Liver (tissue), 3 donors: ENCODE measurements at regions not wholly inside any gene's neighbourhood (a gene's known extent, or its start where the extent isn't known, plus 50 kb on each side); places are given as distances from the start of the nearest gene placed in this dataset.

Source experiments
- HNF4A ChIP-seq, 2 donors: conservative IDR thresholded peaks; 2 replicates each; pipeline ENCODE4 v1.6.1; 2016; ENCODE audit warnings: antibody characterized with exemption in 2 of 2, mild to moderate bottlenecking in 2 of 2
- JUND ChIP-seq, 2 donors: IDR thresholded peaks; 2 replicates each; pipeline ENCODE4 v1.6.1; 2016; ENCODE audit warnings: antibody characterized with exemption in 2 of 2
- RAD21 ChIP-seq, 2 donors: IDR thresholded peaks; 2 replicates each; pipeline ENCODE4 v1.6.1; 2016; ENCODE audit warnings: antibody characterized with exemption in 2 of 2, mild to moderate bottlenecking in 2 of 2
- RXRA ChIP-seq, 2 donors: IDR thresholded peaks; 2 replicates each; pipeline ENCODE4 v1.6.1; 2017 to 2018; ENCODE audit warnings: antibody characterized with exemption in 2 of 2, mild to moderate bottlenecking in 1 of 2
- TAF1 ChIP-seq: conservative IDR thresholded peaks from 2 replicates; pipeline ENCODE4 v1.6.1; 2016; ENCODE audit warnings: antibody characterized with exemption, mild to moderate bottlenecking
- TF ChIP-seq, protein P1 (sequence below): IDR thresholded peaks from 2 replicates; pipeline ENCODE4 v1.6.1; 2016; ENCODE audit warnings: antibody characterized with exemption
- TF ChIP-seq, protein P2 (sequence below): fragments of 150-350 bp; IDR thresholded peaks from 2 replicates; pipeline ENCODE4 v1.5.1; 2017; ENCODE audit warnings: improper control_type of control experiment, low read depth, low read length; ENCODE audit not compliant: missing input control
- TF ChIP-seq, protein P3 (sequence below): IDR thresholded peaks from 2 replicates; pipeline ENCODE4 v1.6.1; 2016; ENCODE audit warnings: antibody characterized with exemption
- donor health status: healthy.
- donor health status: healthy.

DNA sequence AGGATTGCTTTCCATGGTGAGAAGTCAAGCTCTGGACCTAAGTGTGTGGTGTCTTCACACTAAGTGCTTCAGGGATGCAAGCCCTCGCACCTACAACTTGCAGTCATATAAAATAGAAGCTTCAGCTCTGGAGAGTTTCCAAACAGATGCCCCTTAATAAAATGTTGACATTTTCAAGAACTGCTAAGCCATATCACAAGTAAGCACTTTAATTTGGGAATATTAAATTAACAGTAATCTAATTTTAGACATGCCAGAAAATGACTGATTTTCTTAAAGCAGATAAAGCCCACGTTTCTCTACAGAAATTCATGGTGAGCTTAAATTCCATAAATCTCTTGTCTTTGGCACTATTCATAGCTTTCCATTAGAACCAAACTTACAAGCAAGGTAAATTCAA lies 600.1 kb upstream of the FLRT2 start:
- TF ChIP-seq JUND (IDR thresholded peaks at IDR 0.05) (no peak), TAF1 (no peak), RAD21 (IDR thresholded peaks at IDR 0.05) (no peak), RXRA (IDR thresholded peaks at IDR 0.05) (no peak), HNF4A (conservative IDR thresholded peaks at IDR 0.05) (no peak)
- TF ChIP-seq, protein P1, sequence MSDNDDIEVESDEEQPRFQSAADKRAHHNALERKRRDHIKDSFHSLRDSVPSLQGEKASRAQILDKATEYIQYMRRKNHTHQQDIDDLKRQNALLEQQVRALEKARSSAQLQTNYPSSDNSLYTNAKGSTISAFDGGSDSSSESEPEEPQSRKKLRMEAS: no peak
- TF ChIP-seq, protein P2, sequence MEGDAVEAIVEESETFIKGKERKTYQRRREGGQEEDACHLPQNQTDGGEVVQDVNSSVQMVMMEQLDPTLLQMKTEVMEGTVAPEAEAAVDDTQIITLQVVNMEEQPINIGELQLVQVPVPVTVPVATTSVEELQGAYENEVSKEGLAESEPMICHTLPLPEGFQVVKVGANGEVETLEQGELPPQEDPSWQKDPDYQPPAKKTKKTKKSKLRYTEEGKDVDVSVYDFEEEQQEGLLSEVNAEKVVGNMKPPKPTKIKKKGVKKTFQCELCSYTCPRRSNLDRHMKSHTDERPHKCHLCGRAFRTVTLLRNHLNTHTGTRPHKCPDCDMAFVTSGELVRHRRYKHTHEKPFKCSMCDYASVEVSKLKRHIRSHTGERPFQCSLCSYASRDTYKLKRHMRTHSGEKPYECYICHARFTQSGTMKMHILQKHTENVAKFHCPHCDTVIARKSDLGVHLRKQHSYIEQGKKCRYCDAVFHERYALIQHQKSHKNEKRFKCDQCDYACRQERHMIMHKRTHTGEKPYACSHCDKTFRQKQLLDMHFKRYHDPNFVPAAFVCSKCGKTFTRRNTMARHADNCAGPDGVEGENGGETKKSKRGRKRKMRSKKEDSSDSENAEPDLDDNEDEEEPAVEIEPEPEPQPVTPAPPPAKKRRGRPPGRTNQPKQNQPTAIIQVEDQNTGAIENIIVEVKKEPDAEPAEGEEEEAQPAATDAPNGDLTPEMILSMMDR: no peak
- TF ChIP-seq, protein P3, sequence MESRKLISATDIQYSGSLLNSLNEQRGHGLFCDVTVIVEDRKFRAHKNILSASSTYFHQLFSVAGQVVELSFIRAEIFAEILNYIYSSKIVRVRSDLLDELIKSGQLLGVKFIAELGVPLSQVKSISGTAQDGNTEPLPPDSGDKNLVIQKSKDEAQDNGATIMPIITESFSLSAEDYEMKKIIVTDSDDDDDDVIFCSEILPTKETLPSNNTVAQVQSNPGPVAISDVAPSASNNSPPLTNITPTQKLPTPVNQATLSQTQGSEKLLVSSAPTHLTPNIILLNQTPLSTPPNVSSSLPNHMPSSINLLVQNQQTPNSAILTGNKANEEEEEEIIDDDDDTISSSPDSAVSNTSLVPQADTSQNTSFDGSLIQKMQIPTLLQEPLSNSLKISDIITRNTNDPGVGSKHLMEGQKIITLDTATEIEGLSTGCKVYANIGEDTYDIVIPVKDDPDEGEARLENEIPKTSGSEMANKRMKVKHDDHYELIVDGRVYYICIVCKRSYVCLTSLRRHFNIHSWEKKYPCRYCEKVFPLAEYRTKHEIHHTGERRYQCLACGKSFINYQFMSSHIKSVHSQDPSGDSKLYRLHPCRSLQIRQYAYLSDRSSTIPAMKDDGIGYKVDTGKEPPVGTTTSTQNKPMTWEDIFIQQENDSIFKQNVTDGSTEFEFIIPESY: no peak
